Esophagus squamous epithelium (tissue), 5 donors: ENCODE measurements at regions not wholly inside any gene's neighbourhood (a gene's known extent, or its start where the extent isn't known, plus 50 kb on each side); places are given as distances from the start of the nearest gene placed in this dataset.

Source experiments
- DNase-seq: peaks from one replicate; lab custom pipeline; 2025; lab: John Stamatoyannopoulos, UW
- H3K27ac ChIP-seq, 4 donors: fragments of 200-600 bp; sonication (generic); one replicate each; pipeline ENCODE4 v1.5.1; 2016 to 2019; ENCODE audit warnings: mild to moderate bottlenecking in 1 of 4
- H3K27me3 ChIP-seq, 4 donors: fragments of 200-600 bp; sonication (generic); 1 replicate in 3 of 4; 2 replicates in 1 of 4; pipeline versions ENCODE4 v1.5.1 to v1.6.0; 2017 to 2021; ENCODE audit warnings: antibody characterized with exemption in 1 of 4
- H3K36me3 ChIP-seq, 3 donors: fragments of 200-600 bp; sonication (generic); one replicate each; pipeline ENCODE4 v1.5.1; 2016 to 2019
- H3K4me1 ChIP-seq, 3 donors: fragments of 200-600 bp; sonication (generic); one replicate each; pipeline ENCODE4 v1.5.1; 2017 to 2019
- H3K4me3 ChIP-seq, 4 donors: fragments of 200-600 bp; sonication (generic); 1 replicate in 3 of 4; 2 replicates in 1 of 4; pipeline ENCODE4 v1.5.1; 2016 to 2019; ENCODE audit warnings: mild to moderate bottlenecking in 2 of 4, moderate library complexity in 1 of 4
- H3K9me3 ChIP-seq, 3 donors: fragments of 200-600 bp; sonication (generic); one replicate each; pipeline ENCODE4 v1.5.1; 2016 to 2019
- CTCF ChIP-seq, 6 experiments: fragments of 450-650 bp in 4 of 6; fragments of 200-600 bp in 2 of 6; sonication (generic) in 2 of 6; IDR thresholded peaks; one replicate each; pipeline ENCODE4 v1.5.1; 2016 to 2019; ENCODE audit warnings: antibody characterized with exemption in 6 of 6, mild to moderate bottlenecking in 4 of 6, moderate library complexity in 4 of 6
- POLR2A ChIP-seq, 4 donors: fragments of 450-650 bp; IDR thresholded peaks; one replicate each; pipeline ENCODE4 v1.6.1; 2017; ENCODE audit warnings: antibody characterized with exemption in 4 of 4, mild to moderate bottlenecking in 4 of 4, moderate library complexity in 3 of 4
- WGBS, 2 donors: methylation state at CpG; one replicate each; pipeline ENCODE4 v1.1.5; 2018; 5-methylcytosine and 5-hydroxymethylcytosine counted together
- intact Hi-C: fragments of 100-400 bp; cut with DNase I; formaldehyde crosslinking; loops from one replicate; pipeline ENCODE4 v1.15.0; 2022
- donor health status: DM: yes; HTN: yes; CAD: no.

- H3K4me1 ChIP-seq = no peaks in the 10 kb centered on the region
- no peaks in the 10 kb centered on the region for H3K36me3 ChIP-seq
- peaks cover 0 to 8% (median 0%) of the 10 kb centered on the region in 3 donors for H3K9me3 ChIP-seq
- TF ChIP-seq POLR2A (IDR thresholded peaks at IDR 0.05) (no peak), CTCF (IDR thresholded peaks at IDR 0.05) (no peak)
- no peak for DNase-seq
- no peak overlapping the region for H3K27ac ChIP-seq
- no peaks in the 10 kb centered on the region for H3K27me3 ChIP-seq
- H3K4me3 ChIP-seq = no peak overlapping the region
- intact Hi-C loops = no loop called here
- WGBS, 2 donors = 24 to 25% methylated on average over 1 of the region's 1 CpG
Observed at GRCh38 chr7:81648716-81649115, 121.1 kb downstream of the HGF start.

- Histone ChIP-seq H3K27me3 (no peaks in the 10 kb centered on the region), H3K4me1 (no peaks in the 10 kb centered on the region), H3K27ac (no peak overlapping the region), H3K4me3 (no peak overlapping the region), H3K36me3 (no peaks in the 10 kb centered on the region), H3K9me3 (no peaks in the 10 kb centered on the region)
- no peak for TF ChIP-seq POLR2A (IDR thresholded peaks at IDR 0.05)
- TF ChIP-seq CTCF (IDR thresholded peaks at IDR 0.05) = no peak
- 91 to 94% methylated on average over 5 of the region's 5 CpGs for WGBS, 2 donors
- DNase-seq = no peak
- intact Hi-C loops = no loop called here
Observed at GRCh38 chr7:81645435-81645834, 124.4 kb downstream of the HGF start.

GRCh38 chr7:81641873-81642272 is 128.0 kb downstream of the HGF start:
- Histone ChIP-seq H3K9me3 (no peaks in the 10 kb centered on the region), H3K27ac (no peak overlapping the region), H3K36me3 (no peaks in the 10 kb centered on the region), H3K4me3 (no peak overlapping the region), H3K4me1 (no peaks in the 10 kb centered on the region), H3K27me3 (no peaks in the 10 kb centered on the region)
- WGBS, 2 donors = 83 to 94% methylated on average over 2 of the region's 2 CpGs
- no peak for DNase-seq
- TF ChIP-seq CTCF (IDR thresholded peaks at IDR 0.05) (no peak), POLR2A (IDR thresholded peaks at IDR 0.05) (no peak)
- intact Hi-C loops = no loop called here

- Histone ChIP-seq H3K36me3 (no peaks in the 10 kb centered on the region), H3K4me1 (no peaks in the 10 kb centered on the region), H3K27ac (no peak overlapping the region), H3K9me3 (no peaks in the 10 kb centered on the region), H3K4me3 (no peak overlapping the region), H3K27me3 (no peaks in the 10 kb centered on the region)
- WGBS, 2 donors = 53 to 71% methylated on average over 5 of the region's 5 CpGs
- intact Hi-C loops = no loop called here
- DNase-seq = no peak
- TF ChIP-seq POLR2A (IDR thresholded peaks at IDR 0.05) = no peak
- no peak for TF ChIP-seq CTCF (IDR thresholded peaks at IDR 0.05)
Observed at GRCh38 chr7:81638198-81638597, 131.6 kb downstream of the HGF start.

- no peak for DNase-seq
- no peaks in the 10 kb centered on the region for H3K9me3 ChIP-seq
- intact Hi-C loops = no loop called here
- H3K27me3 ChIP-seq = no peaks in the 10 kb centered on the region
- no peak overlapping the region for H3K27ac ChIP-seq
- H3K36me3 ChIP-seq = no peaks in the 10 kb centered on the region
- no peaks in the 10 kb centered on the region for H3K4me1 ChIP-seq
- WGBS, 2 donors = 88 to 96% methylated on average over 1 of the region's 1 CpG
- H3K4me3 ChIP-seq = no peak overlapping the region
- TF ChIP-seq CTCF (IDR thresholded peaks at IDR 0.05) (no peak), POLR2A (IDR thresholded peaks at IDR 0.05) (no peak)
Observed at GRCh38 chr7:81637534-81637933, 132.3 kb downstream of the HGF start.
